ENCODE measurements at regions not wholly inside any gene's neighbourhood (a gene's known extent, or its start where the extent isn't known, plus 50 kb on each side); places are given as distances from the start of the nearest gene placed in this dataset.
A peak's percentile ranks its signal among the peaks of the same experiment; 100 is the strongest.

GRCh38 chr18:75526038-75526437 lies 98.5 kb upstream of the SMIM21 start:
- DNase-seq = no peak

- no peak for DNase-seq
These were observed 97.8 kb upstream of the SMIM21 start for GRCh38 chr18:75525331-75525730.

GRCh38 chr18:75524841-75525240 lies 97.3 kb upstream of the SMIM21 start:
- DNase-seq = no peak

- DNase-seq = no peak
These were observed 96.7 kb upstream of the SMIM21 start for GRCh38 chr18:75524181-75524580.

- no peak for DNase-seq
These were observed 94.3 kb upstream of the SMIM21 start for GRCh38 chr18:75521816-75522215.

- no peak for DNase-seq
These were observed 90.5 kb upstream of the SMIM21 start for GRCh38 chr18:75518007-75518406.

GRCh38 chr18:75517286-75517685 lies 89.8 kb upstream of the SMIM21 start:
- no peak for DNase-seq

GRCh38 chr18:75507636-75508035 lies 80.1 kb upstream of the SMIM21 start:
- DNase-seq = no peak

GRCh38 chr18:75506913-75507312 lies 79.4 kb upstream of the SMIM21 start:
- DNase-seq = no peak

GRCh38 chr18:75504469-75504868 lies 77.0 kb upstream of the SMIM21 start:
- DNase-seq = no peak

- no peak for DNase-seq
These were observed 76.1 kb upstream of the SMIM21 start for GRCh38 chr18:75503615-75504014.

GRCh38 chr18:75502286-75502685 lies 74.8 kb upstream of the SMIM21 start:
- no peak for DNase-seq

GRCh38 chr18:75500545-75500944 lies 73.0 kb upstream of the SMIM21 start:
- no peak for DNase-seq

GRCh38 chr18:75497576-75498235 lies 70.2 kb upstream of the SMIM21 start:
- DNase-seq = no peak

GRCh38 chr18:75496151-75496550 lies 68.6 kb upstream of the SMIM21 start:
- no peak for DNase-seq

- DNase-seq = no peak
These were observed 65.3 kb upstream of the SMIM21 start for GRCh38 chr18:75492852-75493251.

- no peak for DNase-seq
These were observed 63.9 kb upstream of the SMIM21 start for GRCh38 chr18:75491361-75491760.

GRCh38 chr18:75489493-75490190 lies 62.1 kb upstream of the SMIM21 start:
- peak; percentile 10 for DNase-seq

GRCh38 chr18:75483662-75484061 lies 56.2 kb upstream of the SMIM21 start:
- no peak for DNase-seq

GRCh38 chr18:75482880-75483279 lies 55.4 kb upstream of the SMIM21 start:
- no peak for DNase-seq

GRCh38 chr18:75480487-75480886 lies 53.0 kb upstream of the SMIM21 start:
- no peak for DNase-seq

GRCh38 chr18:75478996-75479880 lies 51.7 kb upstream of the SMIM21 start:
- peak; percentile 84 for DNase-seq

GRCh38 chr18:75477900-75478299 lies 50.4 kb upstream of the SMIM21 start:
- no peak for DNase-seq
